ENCODE measurements at regions not wholly inside any gene's neighbourhood (a gene's known extent, or its start where the extent isn't known, plus 50 kb on each side); places are given as distances from the start of the nearest gene placed in this dataset.

- TF ChIP-seq CTCF (IDR thresholded peaks at IDR 0.05): no peak
- TF ChIP-seq EZH2 (IDR thresholded peaks at IDR 0.05): no peak
- TF ChIP-seq EZH2phosphoT487 (IDR thresholded peaks at IDR 0.05): no peak
- no peaks in the 10 kb centered on the region for H3K9me3 ChIP-seq (ENCODE audit: low read depth)
- no peak overlapping the region for H3K4me3 Mint-ChIP-seq
- H4K20me1 ChIP-seq (ENCODE audit: low read depth): no peaks in the 10 kb centered on the region
- H3K27me3 Mint-ChIP-seq (ENCODE audit: insufficient read depth, low read depth): peaks cover 7% of the 10 kb centered on the region
- H3K27me3 ChIP-seq: no peaks in the 10 kb centered on the region
- peaks cover 7% of the 10 kb centered on the region for H3K9me3 Mint-ChIP-seq
- no peak overlapping the region for H3K27ac Mint-ChIP-seq
- H3K4me1 Mint-ChIP-seq: peaks cover 10% of the 10 kb centered on the region
- no peak overlapping the region for H3K4me2 ChIP-seq
- peaks cover 15% of the 10 kb centered on the region for H3F3A ChIP-seq (ENCODE audit: low read depth)
- no peak overlapping the region for H3K27ac ChIP-seq
- no peaks in the 10 kb centered on the region for H3K36me3 Mint-ChIP-seq
- H3K4me1 ChIP-seq: peaks cover 12% of the 10 kb centered on the region
- no peaks in the 10 kb centered on the region for H3K79me2 ChIP-seq (ENCODE audit: low read depth)
- H3K9ac ChIP-seq: no peak overlapping the region
- no peak overlapping the region for H3K4me3 ChIP-seq
- H2AFZ ChIP-seq (replicated peaks): no peak overlapping the region
- H3K36me3 ChIP-seq: no peaks in the 10 kb centered on the region
- DNase-seq (ENCODE audit: low spot score): no peak
Observed at GRCh38 chr2:6024229-6024628, 332.0 kb downstream of the SOX11 start.

GRCh38 chr2:6024784-6025183, 332.6 kb downstream of the SOX11 start:
- Mint-ChIP-seq H3K4me3 (no peak overlapping the region), H3K27ac (no peak overlapping the region), H3K27me3 (ENCODE audit: insufficient read depth, low read depth) (peaks cover 8% of the 10 kb centered on the region), H3K36me3 (no peaks in the 10 kb centered on the region), H3K9me3 (peaks cover 7% of the 10 kb centered on the region), H3K4me1 (peaks cover 10% of the 10 kb centered on the region)
- no peak overlapping the region for H3K27ac ChIP-seq
- H3F3A ChIP-seq (ENCODE audit: low read depth): peaks cover 15% of the 10 kb centered on the region
- no peak overlapping the region for H3K4me3 ChIP-seq
- no peaks in the 10 kb centered on the region for H4K20me1 ChIP-seq (ENCODE audit: low read depth)
- no peak overlapping the region for H3K9ac ChIP-seq
- no peak overlapping the region for H3K4me2 ChIP-seq
- H3K27me3 ChIP-seq: no peaks in the 10 kb centered on the region
- H3K36me3 ChIP-seq: no peaks in the 10 kb centered on the region
- H3K9me3 ChIP-seq (ENCODE audit: low read depth): no peaks in the 10 kb centered on the region
- H3K79me2 ChIP-seq (ENCODE audit: low read depth): no peaks in the 10 kb centered on the region
- H2AFZ ChIP-seq (replicated peaks): peak overlapping the region; percentile 52
- DNase-seq (ENCODE audit: low spot score): no peak
- H3K4me1 ChIP-seq: peaks cover 12% of the 10 kb centered on the region
- TF ChIP-seq CTCF (IDR thresholded peaks at IDR 0.05): no peak
- TF ChIP-seq EZH2phosphoT487 (IDR thresholded peaks at IDR 0.05): no peak
- no peak for TF ChIP-seq EZH2 (IDR thresholded peaks at IDR 0.05)

- H3K27ac Mint-ChIP-seq: peak overlapping the region; percentile 67
Observed at GRCh38 chr2:6025391-6025790, 333.2 kb downstream of the SOX11 start.

More at GRCh38 chr2:6025391-6025790, 333.2 kb downstream of the SOX11 start:
- H3K4me1 Mint-ChIP-seq: peaks cover 10% of the 10 kb centered on the region
- TF ChIP-seq EZH2phosphoT487 (IDR thresholded peaks at IDR 0.05) (no peak), CTCF (IDR thresholded peaks at IDR 0.05) (no peak), EZH2 (IDR thresholded peaks at IDR 0.05) (no peak)
- peak overlapping the region; percentile 52 for H2AFZ ChIP-seq (replicated peaks)
- no peak overlapping the region for H3K4me2 ChIP-seq
- H3K9me3 ChIP-seq (ENCODE audit: low read depth): no peaks in the 10 kb centered on the region
- H3K27me3 ChIP-seq: no peaks in the 10 kb centered on the region
- peaks cover 9% of the 10 kb centered on the region for H3K9me3 Mint-ChIP-seq
- H3F3A ChIP-seq (ENCODE audit: low read depth): peaks cover 15% of the 10 kb centered on the region
- H3K79me2 ChIP-seq (ENCODE audit: low read depth): no peaks in the 10 kb centered on the region
- no peaks in the 10 kb centered on the region for H3K36me3 ChIP-seq
- H3K4me3 Mint-ChIP-seq: no peak overlapping the region
- H3K36me3 Mint-ChIP-seq: no peaks in the 10 kb centered on the region
- H3K27me3 Mint-ChIP-seq (ENCODE audit: insufficient read depth, low read depth): peaks cover 8% of the 10 kb centered on the region
- H3K27ac ChIP-seq: no peak overlapping the region
- peaks cover 12% of the 10 kb centered on the region for H3K4me1 ChIP-seq
- no peak overlapping the region for H3K4me3 ChIP-seq
- no peak for DNase-seq (ENCODE audit: low spot score)
- H3K9ac ChIP-seq: no peak overlapping the region
- no peaks in the 10 kb centered on the region for H4K20me1 ChIP-seq (ENCODE audit: low read depth)

Data from neural progenitor cell (in vitro differentiated cells).